Esophagus (tissue), 2 donors: ENCODE measurements at regions not wholly inside any gene's neighbourhood (a gene's known extent, or its start where the extent isn't known, plus 50 kb on each side); places are given as distances from the start of the nearest gene placed in this dataset.

ENCODE experiments used
- H3K27ac ChIP-seq, 2 donors: one replicate each; pipeline ENCODE4 v1.5.1; 2013; ENCODE audit warnings: low read depth in 2 of 2, mild to moderate bottlenecking in 2 of 2, inconsistent platforms in 1 of 2, low read length in 1 of 2, moderate library complexity in 1 of 2
- H3K27me3 ChIP-seq, 2 donors: one replicate each; pipeline ENCODE4 v1.6.1; 2013; ENCODE audit warnings: low read length in 2 of 2, control low read depth in 1 of 2, mild to moderate bottlenecking in 1 of 2; ENCODE audit not compliant: insufficient read depth in 2 of 2, control insufficient read depth in 1 of 2
- H3K36me3 ChIP-seq, 2 donors: one replicate each; pipeline ENCODE4 v1.6.1; 2013; ENCODE audit warnings: low read length in 1 of 2; ENCODE audit not compliant: control insufficient read depth in 2 of 2, insufficient read depth in 2 of 2
- H3K4me1 ChIP-seq, 2 donors: one replicate each; pipeline ENCODE4 v1.6.1; 2013; ENCODE audit warnings: low read length in 1 of 2; ENCODE audit not compliant: control insufficient read depth in 2 of 2, insufficient read depth in 2 of 2
- H3K4me3 ChIP-seq, 2 donors: one replicate each; pipeline ENCODE4 v1.5.1; 2013; ENCODE audit warnings: low read length in 2 of 2, mild to moderate bottlenecking in 2 of 2, low read depth in 1 of 2, moderate library complexity in 1 of 2
- H3K9me3 ChIP-seq, 2 donors: one replicate each; pipeline ENCODE4 v1.6.1; 2013; ENCODE audit warnings: mild to moderate bottlenecking in 2 of 2, low read depth in 1 of 2, low read length in 1 of 2, moderate library complexity in 1 of 2; ENCODE audit not compliant: control insufficient read depth in 2 of 2, insufficient read depth in 1 of 2
- WGBS, 2 donors: extraction: QIAGEN DNeasy Blood & Tissue Kit; methylation state at CpG; one replicate each; pipeline ENCODE4 v1.1.7; 2013; 5-methylcytosine and 5-hydroxymethylcytosine counted together
- donor health status: healthy with polysubstance abuse.
- donor health status: Bipolar disorder and iron deficiency.

DNA sequence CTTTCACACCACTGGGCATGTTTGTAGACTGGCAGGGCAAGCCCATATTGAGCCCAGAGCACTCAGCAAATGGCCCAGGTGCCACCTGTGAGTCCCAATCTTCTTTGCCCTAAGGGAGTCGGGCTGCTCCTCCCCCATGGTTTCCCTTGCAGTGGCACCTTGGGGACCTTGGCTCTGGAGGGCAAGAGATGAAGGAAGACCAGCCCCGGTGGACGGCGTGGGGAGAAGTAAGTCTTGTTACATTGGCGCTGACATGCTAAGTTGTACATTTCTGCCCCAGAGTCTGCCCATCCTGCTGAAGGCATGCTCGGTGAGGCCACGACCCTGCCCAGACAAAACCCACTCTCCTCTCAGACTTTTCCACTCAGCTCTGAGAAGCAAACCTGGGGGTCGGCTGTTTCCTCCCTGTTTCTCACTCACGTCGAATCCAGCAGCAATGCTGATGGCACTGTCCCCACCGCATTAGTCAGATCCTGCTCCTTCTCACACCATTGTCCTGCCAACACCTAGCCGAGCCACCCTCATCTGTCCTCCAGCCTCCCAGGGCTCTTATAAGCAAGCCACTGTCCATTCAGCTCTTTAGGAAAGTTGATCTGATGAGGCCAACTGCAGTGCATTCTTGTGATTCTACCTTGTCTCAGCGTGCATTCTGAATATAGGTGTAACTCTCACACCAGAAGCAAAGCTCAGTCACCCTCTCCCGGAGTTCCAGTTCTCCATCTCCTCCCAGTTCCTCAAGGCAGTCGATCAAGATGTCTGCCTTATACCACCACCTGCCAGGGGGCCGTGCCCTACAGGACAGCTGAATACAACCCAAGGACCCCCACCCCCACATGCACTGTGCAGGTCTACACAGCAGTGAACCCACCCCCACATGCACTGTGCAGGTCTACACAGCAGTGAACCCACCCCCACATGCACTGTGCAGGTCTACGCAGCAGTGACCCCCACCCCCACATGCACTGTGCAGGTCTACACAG lies 827.1 kb downstream of the TBC1D22A start:
- Histone ChIP-seq H3K9me3 (no peaks in the 10 kb centered on the region), H3K27me3 (no peaks in the 10 kb centered on the region), H3K27ac (no peak overlapping the region), H3K4me1 (no peaks in the 10 kb centered on the region), H3K4me3 (no peak overlapping the region), H3K36me3 (no peaks in the 10 kb centered on the region)
- WGBS, 2 donors = 85 to 86% methylated on average over 17 of the region's 17 CpGs

DNA sequence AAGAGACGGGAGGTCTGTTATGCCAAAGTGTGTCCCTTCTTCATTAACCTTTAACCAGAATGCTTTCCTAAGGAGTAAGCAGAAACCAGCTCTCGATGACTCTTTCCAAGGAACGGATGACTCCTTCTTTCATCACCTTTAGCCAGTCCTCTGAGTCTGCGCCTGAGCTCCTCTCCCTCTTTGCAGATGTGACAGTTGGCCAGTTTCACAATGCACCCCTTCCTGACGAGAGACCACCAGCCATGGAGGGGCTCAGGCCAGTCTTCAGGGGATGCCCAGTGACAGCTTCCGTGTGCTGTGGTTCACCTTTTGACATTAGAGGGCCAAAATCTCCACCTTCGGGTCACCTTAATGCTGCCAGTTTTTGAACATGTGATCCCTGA lies 826.1 kb downstream of the TBC1D22A start:
- H3K4me1 ChIP-seq = no peaks in the 10 kb centered on the region
- no peaks in the 10 kb centered on the region for H3K9me3 ChIP-seq
- 82 to 85% methylated on average over 7 of the region's 7 CpGs for WGBS, 2 donors
- no peak overlapping the region for H3K4me3 ChIP-seq
- H3K27me3 ChIP-seq = no peaks in the 10 kb centered on the region
- H3K36me3 ChIP-seq = no peaks in the 10 kb centered on the region
- H3K27ac ChIP-seq = no peak overlapping the region

DNA sequence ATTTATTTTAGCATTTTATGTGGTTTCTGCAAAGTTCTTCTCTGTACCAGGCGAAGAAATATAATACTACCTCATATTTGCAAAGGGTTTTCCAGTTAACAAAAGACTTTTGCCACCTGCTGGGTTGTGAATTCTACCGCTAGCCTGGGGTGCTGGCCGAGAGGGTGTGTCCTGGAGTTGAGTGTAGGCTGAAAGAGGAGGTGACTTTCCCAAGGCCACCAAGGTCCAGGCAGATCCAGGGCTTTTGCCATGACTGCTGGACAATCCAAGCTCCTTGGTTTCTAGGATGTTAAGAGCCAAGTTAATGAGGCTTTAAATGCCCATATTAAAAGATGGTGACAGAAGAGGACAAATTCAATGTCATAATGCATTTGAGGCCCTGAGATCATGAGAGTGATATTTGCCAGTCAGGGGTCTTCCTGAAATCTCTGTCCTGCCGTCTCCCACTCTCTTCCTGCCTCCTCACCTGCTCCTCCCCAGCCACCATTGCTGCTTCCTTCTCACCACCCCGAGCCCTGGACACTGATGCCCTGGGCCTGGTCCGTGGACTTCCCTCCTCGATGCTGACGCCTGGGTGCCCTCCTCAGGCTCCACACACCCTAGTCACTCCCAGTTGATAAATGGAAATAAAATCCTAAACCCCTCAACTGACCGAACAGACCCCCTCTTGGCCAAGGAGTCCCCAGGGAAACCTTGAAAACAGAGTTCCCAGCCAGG lies 825.6 kb downstream of the TBC1D22A start:
- 73 to 80% methylated on average over 9 of the region's 9 CpGs for WGBS, 2 donors
- H3K36me3 ChIP-seq = no peaks in the 10 kb centered on the region
- H3K27ac ChIP-seq = no peak overlapping the region
- no peaks in the 10 kb centered on the region for H3K27me3 ChIP-seq
- no peaks in the 10 kb centered on the region for H3K9me3 ChIP-seq
- H3K4me3 ChIP-seq = no peak overlapping the region
- H3K4me1 ChIP-seq = no peaks in the 10 kb centered on the region

DNA sequence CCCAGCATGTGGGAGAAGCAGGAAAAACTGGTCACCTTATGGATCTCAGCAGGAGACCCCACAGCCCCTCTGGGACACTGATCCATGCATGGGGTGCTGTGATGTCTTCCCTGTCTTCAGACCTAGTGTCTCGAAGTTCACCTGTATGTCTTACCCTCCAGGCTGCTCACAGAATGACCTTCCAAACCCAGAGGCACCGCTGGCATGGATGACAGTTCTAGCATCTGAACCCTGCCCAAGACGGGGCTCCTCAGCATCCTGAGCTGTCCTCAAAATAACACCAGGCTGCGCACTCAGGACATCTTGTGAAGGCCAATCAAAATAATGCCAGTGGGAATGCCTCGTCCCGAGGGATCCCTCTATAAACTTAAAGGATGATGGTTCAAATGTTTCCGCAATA lies 824.9 kb downstream of the TBC1D22A start:
- Histone ChIP-seq H3K4me3 (no peak overlapping the region), H3K27ac (no peak overlapping the region), H3K36me3 (no peaks in the 10 kb centered on the region), H3K27me3 (no peaks in the 10 kb centered on the region), H3K9me3 (no peaks in the 10 kb centered on the region), H3K4me1 (no peaks in the 10 kb centered on the region)
- 77 to 78% methylated on average over 7 of the region's 7 CpGs for WGBS, 2 donors

DNA sequence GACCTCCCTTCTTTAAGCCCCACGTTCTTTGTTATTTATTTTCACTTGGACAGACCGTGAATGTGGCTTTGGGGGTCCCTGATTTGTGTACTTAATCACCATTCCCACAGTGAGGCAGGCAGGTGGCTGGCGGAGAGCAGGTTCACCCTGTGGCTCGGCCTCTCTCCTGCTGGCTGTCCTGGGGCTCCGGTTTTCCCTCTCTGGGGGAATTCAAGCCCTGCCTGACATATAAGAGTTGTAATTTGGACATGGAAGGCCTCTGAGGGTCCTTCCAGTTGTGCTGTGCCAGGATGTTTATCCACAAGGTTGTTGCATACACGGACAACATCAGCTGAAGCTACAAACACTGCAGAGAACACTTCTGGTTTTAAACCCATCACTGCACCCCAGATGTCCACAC lies 824.5 kb downstream of the TBC1D22A start:
- Histone ChIP-seq H3K36me3 (no peaks in the 10 kb centered on the region), H3K4me1 (no peaks in the 10 kb centered on the region), H3K27ac (no peak overlapping the region), H3K27me3 (no peaks in the 10 kb centered on the region), H3K4me3 (no peak overlapping the region), H3K9me3 (no peaks in the 10 kb centered on the region)
- WGBS, 2 donors = 63 to 66% methylated on average over 6 of the region's 6 CpGs

DNA sequence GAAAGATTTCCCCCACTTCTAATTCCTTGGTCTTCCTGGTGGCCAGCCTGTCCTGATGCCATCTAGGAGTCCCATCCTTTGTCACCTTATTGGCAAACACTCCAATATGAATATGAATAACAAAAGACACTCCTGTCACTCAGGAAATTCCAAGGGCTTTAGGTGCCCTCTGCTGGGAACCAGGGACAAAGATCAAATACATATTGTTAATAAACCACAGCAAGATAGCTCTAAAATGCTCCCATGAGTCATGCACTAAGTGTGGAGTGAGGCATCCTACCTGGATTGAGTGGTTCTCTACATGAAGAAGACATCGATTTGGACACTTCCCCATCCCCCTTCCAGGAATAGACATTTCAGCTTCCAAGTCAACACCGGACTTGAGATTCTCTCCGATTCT lies 823.6 kb downstream of the TBC1D22A start:
- Histone ChIP-seq H3K9me3 (no peaks in the 10 kb centered on the region), H3K4me3 (no peak overlapping the region), H3K36me3 (no peaks in the 10 kb centered on the region), H3K27ac (no peak overlapping the region), H3K27me3 (no peaks in the 10 kb centered on the region), H3K4me1 (no peaks in the 10 kb centered on the region)
- WGBS, 2 donors = 80 to 88% methylated on average over 3 of the region's 3 CpGs

DNA sequence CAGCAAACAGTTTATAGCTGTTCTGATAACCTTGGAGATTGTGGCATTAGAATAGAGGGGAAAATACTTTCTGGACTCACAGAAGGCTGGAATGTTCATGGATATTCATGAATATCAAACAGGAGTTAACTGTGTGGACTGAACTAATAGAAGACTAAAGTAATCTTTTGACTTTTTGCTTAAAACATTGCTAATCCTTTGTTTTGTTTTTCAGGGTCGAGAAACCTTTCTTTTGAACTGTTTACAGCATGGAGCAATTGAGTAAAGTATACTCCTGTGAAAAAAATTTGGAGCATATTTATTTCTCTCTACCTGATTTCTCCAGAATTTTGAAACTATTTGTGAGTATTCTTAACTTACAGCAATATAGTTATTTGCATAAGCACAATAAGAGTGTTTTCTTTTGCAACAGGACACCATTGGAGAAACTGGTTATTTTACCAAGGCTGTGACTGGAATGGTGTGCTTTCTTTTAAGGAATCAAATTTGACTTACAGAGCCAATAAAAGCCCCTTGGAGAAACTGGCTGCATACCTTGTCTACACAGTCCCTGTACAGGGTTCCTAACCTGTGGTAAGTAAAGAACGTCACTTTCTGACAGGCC lies 821.6 kb downstream of the TBC1D22A start:
- Histone ChIP-seq H3K27me3 (peaks cover 0 to 3% of the 10 kb centered on the region in 2 donors), H3K36me3 (no peaks in the 10 kb centered on the region), H3K9me3 (no peaks in the 10 kb centered on the region), H3K4me1 (no peaks in the 10 kb centered on the region), H3K4me3 (no peak overlapping the region), H3K27ac (no peak overlapping the region)
- 61 to 69% methylated on average over 2 of the region's 2 CpGs for WGBS, 2 donors

DNA sequence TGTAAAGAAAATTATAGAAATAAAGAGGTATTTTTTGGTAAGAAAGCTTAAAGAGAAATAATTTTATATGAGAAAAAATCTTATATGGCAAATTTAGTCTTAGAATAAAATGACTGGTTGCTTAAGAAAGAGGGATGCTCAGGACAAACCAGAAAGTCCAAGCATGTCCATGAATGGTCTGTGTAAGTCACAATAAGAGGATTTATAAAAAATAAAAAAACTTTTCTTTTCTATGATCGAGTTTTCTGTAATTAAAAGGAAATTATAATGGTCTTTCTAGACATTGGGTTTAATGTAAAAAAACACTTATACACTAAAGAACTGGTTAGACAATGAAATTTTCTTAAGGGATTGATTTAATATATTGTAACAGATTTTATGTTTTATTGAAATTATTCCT lies 819.6 kb downstream of the TBC1D22A start:
- H3K4me3 ChIP-seq = no peak overlapping the region
- H3K27me3 ChIP-seq = peaks cover 0 to 3% of the 10 kb centered on the region in 2 donors
- no peaks in the 10 kb centered on the region for H3K36me3 ChIP-seq
- no peaks in the 10 kb centered on the region for H3K4me1 ChIP-seq
- WGBS, 2 donors = 49 to 51% methylated on average over 1 of the region's 1 CpG
- no peaks in the 10 kb centered on the region for H3K9me3 ChIP-seq
- no peak overlapping the region for H3K27ac ChIP-seq

DNA sequence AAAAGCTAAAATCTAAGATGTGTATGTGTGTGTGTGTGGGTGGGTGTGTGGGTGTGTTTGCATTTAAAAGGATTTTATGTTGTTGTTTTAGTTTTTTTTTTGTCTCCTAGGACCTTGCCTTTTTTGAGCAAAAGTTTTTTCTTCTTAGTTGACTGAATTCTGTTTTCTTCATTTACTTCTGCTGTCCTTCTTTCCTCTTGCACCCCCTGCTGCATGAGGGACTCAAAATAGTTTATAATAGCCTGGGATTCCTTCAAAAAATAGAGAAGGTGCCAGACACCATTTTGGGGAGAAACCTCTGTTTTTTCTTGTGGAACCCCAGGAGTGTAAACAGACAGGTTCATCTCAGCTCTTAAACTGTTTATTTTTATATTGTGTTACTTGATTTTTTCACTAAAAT lies 817.7 kb downstream of the TBC1D22A start:
- Histone ChIP-seq H3K4me1 (no peaks in the 10 kb centered on the region), H3K4me3 (no peak overlapping the region), H3K27ac (no peak overlapping the region), H3K9me3 (no peaks in the 10 kb centered on the region), H3K36me3 (no peaks in the 10 kb centered on the region), H3K27me3 (peaks cover 0 to 3% of the 10 kb centered on the region in 2 donors)
